ENCODE measurements at regions not wholly inside any gene's neighbourhood (a gene's known extent, or its start where the extent isn't known, plus 50 kb on each side); places are given as distances from the start of the nearest gene placed in this dataset.

DNA sequence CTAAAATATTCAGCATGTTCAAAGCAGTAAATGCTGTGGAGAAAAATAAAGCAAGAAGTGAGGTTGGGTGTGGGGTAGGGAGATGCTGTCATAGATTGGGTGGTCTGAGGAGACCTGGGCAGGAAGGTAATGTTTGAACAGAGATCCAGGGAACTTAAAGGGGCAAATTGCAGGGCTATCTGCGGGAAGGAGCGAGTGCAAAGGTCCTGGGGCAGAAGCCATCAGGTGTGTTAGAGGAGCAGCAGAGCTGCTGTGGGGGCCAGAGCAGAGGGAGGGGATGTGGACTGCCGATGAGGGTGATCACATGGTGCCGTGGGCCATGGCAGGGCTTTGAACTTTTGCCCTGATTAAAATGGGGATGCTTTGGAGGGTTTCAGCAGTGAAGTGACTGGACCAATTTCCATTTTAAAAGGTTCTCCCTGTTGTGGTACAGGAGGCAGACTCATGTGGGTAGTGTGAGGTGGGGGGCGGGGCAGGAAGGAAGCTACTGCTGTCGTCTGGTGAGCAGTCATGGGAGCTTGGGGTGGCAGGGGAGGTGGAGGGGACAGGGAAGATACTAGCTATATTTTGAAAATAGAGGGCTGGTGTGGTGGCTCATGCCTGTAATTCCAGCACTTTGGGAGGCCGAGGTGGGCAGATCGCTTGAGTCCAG, 145.0 kb downstream of the AACS start:
- 73% methylated on average over 8 of the region's 8 CpGs for WGBS

DNA sequence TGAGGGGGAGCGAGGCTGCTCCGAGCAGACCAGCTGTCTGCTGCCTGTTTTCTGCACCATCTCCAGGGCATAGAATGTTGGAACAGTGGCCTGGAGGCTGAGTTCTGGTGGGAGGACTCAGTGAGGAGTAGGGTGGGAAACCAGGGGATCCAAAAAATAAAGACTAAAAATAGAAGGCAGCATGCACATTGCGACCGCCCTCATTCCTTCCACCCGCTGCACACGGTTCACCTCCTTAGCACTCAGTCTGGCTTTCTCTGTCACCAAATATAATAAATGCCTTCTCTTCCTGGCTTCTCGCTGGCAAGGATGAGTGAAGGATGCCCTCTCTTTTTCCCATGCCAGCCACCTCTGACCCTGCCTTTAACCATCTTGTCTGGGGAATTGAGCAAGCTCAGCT, 146.2 kb downstream of the AACS start:
- Histone ChIP-seq H3K27me3 (peaks cover 0 to 44% (median 0%) of the 10 kb centered on the region in 4 donors), H3K4me3 (no peak overlapping the region), H3K9me3 (peaks cover 0 to 6% (median 0%) of the 10 kb centered on the region in 4 donors), H3K4me1 (no peaks in the 10 kb centered on the region), H3K27ac (replicated peaks in 1 of 4) (no peak overlapping the region), H3K36me3 (no peaks in the 10 kb centered on the region)
- no peak for DNase-seq (ENCODE audit: extremely low spot score)
- TF ChIP-seq EP300 (IDR thresholded peaks at IDR 0.05) (no peak), POLR2A (IDR thresholded peaks at IDR 0.05; ENCODE audit: low read depth) (no peak), POLR2AphosphoS5 (IDR thresholded peaks at IDR 0.05) (no peak)
- TF ChIP-seq, protein P1, sequence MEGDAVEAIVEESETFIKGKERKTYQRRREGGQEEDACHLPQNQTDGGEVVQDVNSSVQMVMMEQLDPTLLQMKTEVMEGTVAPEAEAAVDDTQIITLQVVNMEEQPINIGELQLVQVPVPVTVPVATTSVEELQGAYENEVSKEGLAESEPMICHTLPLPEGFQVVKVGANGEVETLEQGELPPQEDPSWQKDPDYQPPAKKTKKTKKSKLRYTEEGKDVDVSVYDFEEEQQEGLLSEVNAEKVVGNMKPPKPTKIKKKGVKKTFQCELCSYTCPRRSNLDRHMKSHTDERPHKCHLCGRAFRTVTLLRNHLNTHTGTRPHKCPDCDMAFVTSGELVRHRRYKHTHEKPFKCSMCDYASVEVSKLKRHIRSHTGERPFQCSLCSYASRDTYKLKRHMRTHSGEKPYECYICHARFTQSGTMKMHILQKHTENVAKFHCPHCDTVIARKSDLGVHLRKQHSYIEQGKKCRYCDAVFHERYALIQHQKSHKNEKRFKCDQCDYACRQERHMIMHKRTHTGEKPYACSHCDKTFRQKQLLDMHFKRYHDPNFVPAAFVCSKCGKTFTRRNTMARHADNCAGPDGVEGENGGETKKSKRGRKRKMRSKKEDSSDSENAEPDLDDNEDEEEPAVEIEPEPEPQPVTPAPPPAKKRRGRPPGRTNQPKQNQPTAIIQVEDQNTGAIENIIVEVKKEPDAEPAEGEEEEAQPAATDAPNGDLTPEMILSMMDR (IDR thresholded peaks at IDR 0.05) = no peak
- intact Hi-C loops (cut with DNase I) = no loop called here
- 63% methylated on average over 7 of the region's 7 CpGs for WGBS

More for the DNA sequence above, 145.0 kb downstream of the AACS start:
- peaks cover 0 to 56% (median 0%) of the 10 kb centered on the region in 4 donors for H3K27me3 ChIP-seq
- no peaks in the 10 kb centered on the region for H3K4me1 ChIP-seq
- no peak for DNase-seq (ENCODE audit: extremely low spot score)
- H3K9me3 ChIP-seq = peaks cover 0 to 6% (median 0%) of the 10 kb centered on the region in 4 donors
- intact Hi-C loops (cut with DNase I) = no loop called here
- TF ChIP-seq POLR2A (IDR thresholded peaks at IDR 0.05; ENCODE audit: low read depth) (no peak), EP300 (IDR thresholded peaks at IDR 0.05) (no peak), POLR2AphosphoS5 (IDR thresholded peaks at IDR 0.05) (no peak)
- TF ChIP-seq, protein P1 (IDR thresholded peaks at IDR 0.05) = no peak
- no peak overlapping the region for H3K27ac ChIP-seq (replicated peaks in 1 of 4)
- H3K4me3 ChIP-seq = no peak overlapping the region
- H3K36me3 ChIP-seq = no peaks in the 10 kb centered on the region

DNA sequence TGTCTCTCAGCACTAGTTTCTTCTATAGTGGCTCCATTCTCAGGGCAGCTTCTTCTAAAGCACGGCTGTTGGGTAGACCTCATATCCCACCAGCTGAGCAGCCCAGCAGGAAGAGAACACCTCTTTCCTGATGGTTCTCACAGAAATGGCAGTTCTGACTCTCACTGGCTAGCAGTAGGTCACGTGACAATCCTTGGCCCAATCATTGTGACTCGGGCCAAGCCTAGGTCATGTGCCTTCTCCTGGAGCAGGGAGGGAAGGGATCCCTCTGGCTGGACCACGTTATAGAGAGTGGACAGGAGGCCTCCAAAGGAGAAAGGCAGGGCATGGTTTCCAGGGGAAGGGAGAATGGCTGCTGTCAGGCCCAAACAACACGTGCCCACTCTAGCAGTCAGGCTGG, 149.1 kb downstream of the AACS start:
- Histone ChIP-seq H3K4me3 (no peak overlapping the region), H3K27ac (replicated peaks in 1 of 4) (no peak overlapping the region), H3K36me3 (no peaks in the 10 kb centered on the region), H3K9me3 (peaks cover 0 to 6% (median 0%) of the 10 kb centered on the region in 4 donors), H3K27me3 (peaks cover 0 to 42% (median 0%) of the 10 kb centered on the region in 4 donors), H3K4me1 (no peaks in the 10 kb centered on the region)
- TF ChIP-seq POLR2A (IDR thresholded peaks at IDR 0.05; ENCODE audit: low read depth) (no peak), POLR2AphosphoS5 (IDR thresholded peaks at IDR 0.05) (no peak), EP300 (IDR thresholded peaks at IDR 0.05) (no peak)
- TF ChIP-seq, protein P1 (IDR thresholded peaks at IDR 0.05) = no peak
- no peak for DNase-seq (ENCODE audit: extremely low spot score)
- intact Hi-C loops (cut with DNase I) = no loop called here
- WGBS = 94% methylated on average over 5 of the region's 5 CpGs

DNA sequence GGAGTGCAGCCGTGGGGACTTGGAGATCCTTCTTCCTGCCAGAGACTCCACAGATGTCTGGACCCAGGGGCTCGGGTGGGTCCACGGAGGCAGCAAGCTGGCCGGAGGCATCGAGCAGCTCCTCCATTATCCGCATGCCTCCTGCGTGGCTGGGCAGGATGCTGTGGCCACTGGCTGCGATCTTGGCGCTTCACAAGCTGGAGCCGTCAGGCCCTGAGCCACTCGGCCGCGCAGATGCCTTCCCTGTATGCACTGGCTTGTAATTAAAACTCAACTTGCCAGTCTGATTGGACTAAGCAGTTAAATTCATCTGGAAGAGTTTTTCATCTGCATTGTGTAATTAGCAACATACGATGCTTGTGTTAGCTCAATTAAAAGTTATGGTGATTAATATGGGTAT, 151.5 kb downstream of the AACS start:
- WGBS = 77% methylated on average over 13 of the region's 14 CpGs
- TF ChIP-seq, protein P1 (IDR thresholded peaks at IDR 0.05) = no peak
- TF ChIP-seq POLR2AphosphoS5 (IDR thresholded peaks at IDR 0.05) = no peak
- no peak for TF ChIP-seq EP300 (IDR thresholded peaks at IDR 0.05)
- TF ChIP-seq POLR2A (IDR thresholded peaks at IDR 0.05; ENCODE audit: low read depth) = no peak
- no peak for DNase-seq (ENCODE audit: extremely low spot score)
- Histone ChIP-seq H3K36me3 (no peaks in the 10 kb centered on the region), H3K4me1 (no peaks in the 10 kb centered on the region), H3K27ac (replicated peaks in 1 of 4) (no peak overlapping the region), H3K4me3 (no peak overlapping the region), H3K9me3 (peaks cover 0 to 6% (median 0%) of the 10 kb centered on the region in 4 donors), H3K27me3 (peaks cover 0 to 50% (median 0%) of the 10 kb centered on the region in 4 donors)
- intact Hi-C loops (cut with DNase I) = no loop called here
